ENCODE measurements at regions not wholly inside any gene's neighbourhood (a gene's known extent, or its start where the extent isn't known, plus 50 kb on each side); places are given as distances from the start of the nearest gene placed in this dataset.

- ChIA-PET CTCF (no interaction called here), POLR2A (no interaction called here)
- no peaks in the 10 kb centered on the region for H3K4me1 Mint-ChIP-seq
- no peaks in the 10 kb centered on the region for H3K9me3 Mint-ChIP-seq
- ATAC-seq (ENCODE audit: low read depth) (no peak), DNase-seq (no peak)
- no peak overlapping the region for H3K4me3 Mint-ChIP-seq
- no peaks in the 10 kb centered on the region for H3K27me3 Mint-ChIP-seq
- TF ChIP-seq CTCF (IDR thresholded peaks at IDR 0.05), result no peak
- no peak overlapping the region for H3K27ac Mint-ChIP-seq
- H3K36me3 Mint-ChIP-seq (ENCODE audit: low read depth), result no peaks in the 10 kb centered on the region
- intact Hi-C loops (cut with micrococcal nuclease), result no loop called here
These were observed 735.6 kb downstream of the RFPL4B start for GRCh38 chr6:113082745-113083144.

DNA sequence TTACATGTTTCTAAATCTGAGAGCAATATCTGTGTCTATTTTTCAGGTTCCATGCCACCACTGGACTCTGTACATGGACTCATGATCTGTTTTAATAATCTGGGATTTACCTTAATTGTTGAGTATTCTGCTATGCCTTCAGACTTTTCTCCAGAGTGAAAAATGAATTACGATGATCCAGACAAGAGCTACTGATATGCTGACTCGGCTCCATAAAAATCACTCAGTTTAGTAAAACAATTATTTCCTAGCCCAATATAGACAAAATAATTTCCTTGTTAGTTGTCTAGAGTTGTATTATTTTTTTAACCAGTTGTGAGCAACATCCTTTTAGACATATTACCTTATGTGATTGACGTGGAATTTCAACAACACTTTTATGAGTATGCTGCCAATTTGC is 736.8 kb downstream of the RFPL4B start:
- Mint-ChIP-seq H3K27ac (no peak overlapping the region), H3K4me3 (no peak overlapping the region), H3K27me3 (no peaks in the 10 kb centered on the region), H3K9me3 (no peaks in the 10 kb centered on the region), H3K4me1 (no peaks in the 10 kb centered on the region), H3K36me3 (ENCODE audit: low read depth) (no peaks in the 10 kb centered on the region)
- ATAC-seq (ENCODE audit: low read depth) (no peak), DNase-seq (no peak)
- intact Hi-C loops (cut with micrococcal nuclease), result no loop called here
- ChIA-PET CTCF (no interaction called here), POLR2A (no interaction called here)
- TF ChIP-seq CTCF (IDR thresholded peaks at IDR 0.05), result no peak

- intact Hi-C loops (cut with micrococcal nuclease), result no loop called here
- no peaks in the 10 kb centered on the region for H3K27me3 Mint-ChIP-seq
- no peak overlapping the region for H3K4me3 Mint-ChIP-seq
- POLR2A ChIA-PET, result no interaction called here
- H3K36me3 Mint-ChIP-seq (ENCODE audit: low read depth), result no peaks in the 10 kb centered on the region
- no peak for DNase-seq
- TF ChIP-seq CTCF (IDR thresholded peaks at IDR 0.05), result no peak
- no peaks in the 10 kb centered on the region for H3K4me1 Mint-ChIP-seq
- CTCF ChIA-PET, result no interaction called here
- no peak overlapping the region for H3K27ac Mint-ChIP-seq
- H3K9me3 Mint-ChIP-seq, result no peaks in the 10 kb centered on the region
- ATAC-seq (ENCODE audit: low read depth), result no peak
These were observed 741.9 kb downstream of the RFPL4B start for GRCh38 chr6:113089056-113089455.

DNA sequence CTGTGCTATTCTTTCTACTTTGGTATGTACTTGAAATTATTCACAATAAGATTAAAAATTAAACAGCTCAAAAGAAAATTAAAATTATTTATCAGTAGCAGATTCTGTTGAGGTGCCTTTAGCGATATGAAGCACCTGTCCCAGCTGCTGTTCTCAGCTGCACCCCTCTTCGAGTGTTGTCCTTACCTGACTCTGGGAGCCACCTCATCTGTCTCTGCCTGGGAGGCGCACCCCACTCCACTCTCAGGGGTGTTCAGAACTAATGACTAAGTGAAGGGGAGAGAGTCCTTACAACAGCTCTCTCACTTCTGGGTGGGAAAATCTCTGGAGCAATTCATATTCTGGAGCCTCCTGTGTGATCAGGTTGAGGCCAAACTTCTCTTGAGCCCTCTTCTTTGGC is 745.7 kb downstream of the RFPL4B start:
- DNase-seq (no peak), ATAC-seq (ENCODE audit: low read depth) (no peak)
- H3K4me3 Mint-ChIP-seq, result no peak overlapping the region
- ChIA-PET POLR2A (no interaction called here), CTCF (no interaction called here)
- no peak for TF ChIP-seq CTCF (IDR thresholded peaks at IDR 0.05)
- no peaks in the 10 kb centered on the region for H3K36me3 Mint-ChIP-seq (ENCODE audit: low read depth)
- H3K27ac Mint-ChIP-seq, result no peak overlapping the region
- H3K27me3 Mint-ChIP-seq, result no peaks in the 10 kb centered on the region
- intact Hi-C loops (cut with micrococcal nuclease), result no loop called here
- H3K9me3 Mint-ChIP-seq, result no peaks in the 10 kb centered on the region
- H3K4me1 Mint-ChIP-seq, result no peaks in the 10 kb centered on the region

DNA sequence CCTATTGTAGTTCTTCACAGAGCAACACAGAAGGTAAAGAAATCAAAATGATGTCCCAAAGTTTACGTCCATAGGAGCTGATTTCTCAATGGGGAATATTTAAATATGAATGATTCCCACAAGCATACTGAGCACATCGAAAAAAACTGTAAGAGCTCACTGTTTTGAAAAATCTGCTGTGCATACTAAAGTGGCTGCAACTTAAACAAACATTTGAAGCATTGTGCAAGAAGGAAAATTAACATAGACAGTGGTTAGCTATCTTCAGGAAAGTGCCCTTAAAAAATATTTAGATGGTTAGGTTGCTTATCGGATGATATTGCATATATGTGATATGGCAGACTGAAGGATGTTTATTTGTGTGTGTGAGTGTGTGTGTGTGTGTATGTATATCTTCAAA is 747.6 kb downstream of the RFPL4B start:
- H3K27ac Mint-ChIP-seq, result no peak overlapping the region
- ChIA-PET POLR2A (no interaction called here), CTCF (no interaction called here)
- H3K27me3 Mint-ChIP-seq, result no peaks in the 10 kb centered on the region
- intact Hi-C loops (cut with micrococcal nuclease), result no loop called here
- TF ChIP-seq CTCF (IDR thresholded peaks at IDR 0.05), result no peak
- DNase-seq (no peak), ATAC-seq (ENCODE audit: low read depth) (no peak)
- H3K9me3 Mint-ChIP-seq, result no peaks in the 10 kb centered on the region
- no peak overlapping the region for H3K4me3 Mint-ChIP-seq
- H3K4me1 Mint-ChIP-seq, result no peaks in the 10 kb centered on the region
- no peaks in the 10 kb centered on the region for H3K36me3 Mint-ChIP-seq (ENCODE audit: low read depth)
